Right lobe of liver (tissue), 6 donors: ENCODE measurements at regions not wholly inside any gene's neighbourhood (a gene's known extent, or its start where the extent isn't known, plus 50 kb on each side); places are given as distances from the start of the nearest gene placed in this dataset.

Source experiments
- ATAC-seq, 4 donors: fragments of 200-7000 bp; cut with Tn5 transposase; one replicate each; pipeline ENCODE4 v1.9.1; 2020; ENCODE audit warnings: mild to moderate bottlenecking in 4 of 4, moderate library complexity in 4 of 4
- DNase-seq, 3 donors: peaks; one replicate each; pipeline ENCODE4 v3.0.0-alpha.2; 2020
- H3K27ac ChIP-seq, 3 donors: fragments of 200-600 bp; one replicate each; pipeline ENCODE4 v1.8.0; 2022
- H3K27me3 ChIP-seq, 2 donors: fragments of 200-600 bp; one replicate each; pipeline ENCODE4 v1.8.0; 2022
- H3K36me3 ChIP-seq, 4 donors: fragments of 200-600 bp; sonication (generic) in 1 of 4; one replicate each; pipeline versions ENCODE4 v1.5.1 to v1.8.0; 2017 to 2022; ENCODE audit warnings: control low read depth in 1 of 4
- H3K4me1 ChIP-seq, 4 donors: fragments of 200-600 bp; sonication (generic) in 1 of 4; one replicate each; pipeline versions ENCODE4 v1.5.1 to v1.8.0; 2017 to 2022; ENCODE audit warnings: control low read depth in 1 of 4
- H3K4me3 ChIP-seq, 3 donors: fragments of 200-600 bp; one replicate each; pipeline ENCODE4 v1.8.0; 2022
- H3K9me3 ChIP-seq, 4 donors: fragments of 200-600 bp; sonication (generic) in 1 of 4; one replicate each; pipeline versions ENCODE4 v1.5.1 to v1.8.0; 2017 to 2022; ENCODE audit warnings: control low read depth in 1 of 4
- POLR2A ChIP-seq: fragments of 450-650 bp; IDR thresholded peaks from one replicate; pipeline ENCODE4 v1.6.1; 2017; ENCODE audit warnings: antibody characterized with exemption, mild to moderate bottlenecking
- WGBS: methylation state at CpG from one replicate; pipeline ENCODE4 v1.1.6; 2018; ENCODE audit warnings: low coverage, low lambda C conversion rate; ENCODE audit not compliant: insufficient coverage; ENCODE audit errors: missing lambda C conversion rate; 5-methylcytosine and 5-hydroxymethylcytosine counted together
- intact Hi-C, 2 donors: fragments of 100-400 bp; cut with DNase I; formaldehyde crosslinking; loops; one replicate each; pipeline versions ENCODE4 v1.11.2 to v1.14.1; 2022
- TF ChIP-seq, protein P1 (sequence below), 4 donors: fragments of 200-600 bp in 3 of 4; fragments of 450-650 bp in 1 of 4; IDR thresholded peaks; one replicate each; pipeline versions ENCODE4 v1.5.1 to v1.8.0; 2016 to 2022; ENCODE audit warnings: antibody characterized with exemption in 4 of 4, mild to moderate bottlenecking in 2 of 4
- donor health status: DM: no; HTN: yes; CAD: no.
- donor health status: DM: no; HTN: no; CAD: no.
- donor health status: DM: no; HTN: no; CAD: no.
- donor health status: DM: no; HTN: yes; CAD: no.
- donor health status: DM: no; HTN: yes; CAD: no.

DNA sequence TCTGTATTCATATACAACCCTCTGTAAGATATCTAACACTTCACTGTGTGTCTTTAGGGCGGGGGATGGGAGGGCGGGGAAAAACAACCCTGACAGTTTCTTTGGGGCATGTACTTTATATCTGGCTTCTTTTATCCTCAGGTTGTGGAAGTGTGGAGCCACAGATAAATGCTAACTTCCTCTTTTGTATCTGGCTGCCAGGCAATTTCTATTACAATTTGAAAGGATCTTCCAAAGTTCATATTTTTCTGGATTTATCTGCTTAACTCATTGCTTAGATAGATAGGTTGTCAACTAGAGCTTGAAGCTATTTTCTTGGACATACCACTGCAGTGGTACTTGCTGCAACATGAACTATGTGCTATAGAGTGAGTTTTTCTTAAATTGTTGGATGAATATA lies 393.0 kb downstream of the LMO7 start:
- no peak for TF ChIP-seq POLR2A
- TF ChIP-seq, protein P1, sequence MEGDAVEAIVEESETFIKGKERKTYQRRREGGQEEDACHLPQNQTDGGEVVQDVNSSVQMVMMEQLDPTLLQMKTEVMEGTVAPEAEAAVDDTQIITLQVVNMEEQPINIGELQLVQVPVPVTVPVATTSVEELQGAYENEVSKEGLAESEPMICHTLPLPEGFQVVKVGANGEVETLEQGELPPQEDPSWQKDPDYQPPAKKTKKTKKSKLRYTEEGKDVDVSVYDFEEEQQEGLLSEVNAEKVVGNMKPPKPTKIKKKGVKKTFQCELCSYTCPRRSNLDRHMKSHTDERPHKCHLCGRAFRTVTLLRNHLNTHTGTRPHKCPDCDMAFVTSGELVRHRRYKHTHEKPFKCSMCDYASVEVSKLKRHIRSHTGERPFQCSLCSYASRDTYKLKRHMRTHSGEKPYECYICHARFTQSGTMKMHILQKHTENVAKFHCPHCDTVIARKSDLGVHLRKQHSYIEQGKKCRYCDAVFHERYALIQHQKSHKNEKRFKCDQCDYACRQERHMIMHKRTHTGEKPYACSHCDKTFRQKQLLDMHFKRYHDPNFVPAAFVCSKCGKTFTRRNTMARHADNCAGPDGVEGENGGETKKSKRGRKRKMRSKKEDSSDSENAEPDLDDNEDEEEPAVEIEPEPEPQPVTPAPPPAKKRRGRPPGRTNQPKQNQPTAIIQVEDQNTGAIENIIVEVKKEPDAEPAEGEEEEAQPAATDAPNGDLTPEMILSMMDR (IDR thresholded peaks at IDR 0.05): no peak
- Histone ChIP-seq H3K36me3 (no peaks in the 10 kb centered on the region), H3K4me1 (no peaks in the 10 kb centered on the region), H3K9me3 (no peaks in the 10 kb centered on the region), H3K27ac (no peak overlapping the region), H3K27me3 (peaks cover 0 to 4% of the 10 kb centered on the region in 2 donors), H3K4me3 (no peak overlapping the region)
- ATAC-seq (no peak), DNase-seq (no peak)
- WGBS: 15% methylated on average over 2 of the region's 2 CpGs
- intact Hi-C loops: no loop called here

- Histone ChIP-seq H3K36me3 (no peaks in the 10 kb centered on the region), H3K27ac (no peak overlapping the region), H3K9me3 (no peaks in the 10 kb centered on the region), H3K4me1 (no peaks in the 10 kb centered on the region), H3K4me3 (no peak overlapping the region), H3K27me3 (peaks cover 0 to under 1% of the 10 kb centered on the region in 2 donors)
- TF ChIP-seq, protein P1 (IDR thresholded peaks at IDR 0.05): no peak
- TF ChIP-seq POLR2A: no peak
- intact Hi-C loops: no loop called here
- 51% methylated on average over 2 of the region's 2 CpGs for WGBS
- ATAC-seq (no peak), DNase-seq (no peak)
Measured at GRCh38 chr13:76027131-76027530, 391.0 kb downstream of the LMO7 start.

DNA sequence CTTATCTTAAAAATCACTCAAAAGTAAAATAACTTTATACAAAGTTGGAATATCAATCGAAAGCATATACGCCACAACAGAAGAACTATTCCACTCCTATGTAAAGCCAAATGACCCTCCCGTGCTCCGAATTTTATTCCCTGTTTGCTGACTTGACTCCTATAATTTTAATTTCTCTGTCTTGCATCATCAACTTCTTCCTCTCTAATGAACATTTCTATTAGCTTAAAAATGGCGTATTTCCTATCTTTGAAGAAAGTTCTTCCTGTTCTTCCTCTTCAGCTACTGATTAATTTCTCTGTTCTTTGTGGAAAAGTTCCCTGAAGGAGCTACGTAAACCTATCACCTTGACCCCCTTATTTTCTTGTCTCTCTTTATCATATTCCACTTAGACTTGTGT lies 389.3 kb downstream of the LMO7 start:
- ATAC-seq (no peak), DNase-seq (no peak)
- no peak overlapping the region for H3K27ac ChIP-seq
- no peaks in the 10 kb centered on the region for H3K4me1 ChIP-seq
- WGBS: 46% methylated on average over 6 of the region's 6 CpGs
- H3K36me3 ChIP-seq: no peaks in the 10 kb centered on the region
- H3K27me3 ChIP-seq: peaks cover 0 to 4% of the 10 kb centered on the region in 2 donors
- H3K9me3 ChIP-seq: no peaks in the 10 kb centered on the region
- no peak for TF ChIP-seq POLR2A
- TF ChIP-seq, protein P1 (IDR thresholded peaks at IDR 0.05): no peak
- intact Hi-C loops: no loop called here
- H3K4me3 ChIP-seq: no peak overlapping the region

DNA sequence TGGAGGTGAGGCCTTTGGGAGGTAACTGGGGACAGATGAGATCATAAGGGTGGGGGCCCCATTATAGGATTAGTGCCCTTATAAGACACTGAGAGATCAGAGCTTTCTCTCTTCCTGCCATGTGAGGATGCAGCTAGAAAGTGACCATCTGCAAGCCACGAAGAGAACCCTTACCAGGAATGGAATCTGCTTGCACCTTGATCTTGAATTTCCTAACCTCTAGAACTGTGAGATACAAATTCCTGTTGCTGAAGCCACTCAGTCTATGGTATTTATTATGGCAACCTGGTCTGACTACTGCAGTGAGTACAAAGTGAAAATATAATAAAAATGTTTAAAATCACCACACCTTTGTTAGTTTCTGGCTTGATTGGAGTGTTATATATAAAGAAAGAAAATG lies 388.0 kb downstream of the LMO7 start:
- Histone ChIP-seq H3K4me1 (no peaks in the 10 kb centered on the region), H3K27me3 (peaks cover 0 to 6% of the 10 kb centered on the region in 2 donors), H3K4me3 (no peak overlapping the region), H3K9me3 (no peaks in the 10 kb centered on the region), H3K27ac (no peak overlapping the region), H3K36me3 (no peaks in the 10 kb centered on the region)
- DNase-seq (no peak), ATAC-seq (no peak)
- 40% methylated on average over 1 of the region's 1 CpG for WGBS
- intact Hi-C loops: no loop called here
- TF ChIP-seq, protein P1 (IDR thresholded peaks at IDR 0.05): no peak
- no peak for TF ChIP-seq POLR2A

DNA sequence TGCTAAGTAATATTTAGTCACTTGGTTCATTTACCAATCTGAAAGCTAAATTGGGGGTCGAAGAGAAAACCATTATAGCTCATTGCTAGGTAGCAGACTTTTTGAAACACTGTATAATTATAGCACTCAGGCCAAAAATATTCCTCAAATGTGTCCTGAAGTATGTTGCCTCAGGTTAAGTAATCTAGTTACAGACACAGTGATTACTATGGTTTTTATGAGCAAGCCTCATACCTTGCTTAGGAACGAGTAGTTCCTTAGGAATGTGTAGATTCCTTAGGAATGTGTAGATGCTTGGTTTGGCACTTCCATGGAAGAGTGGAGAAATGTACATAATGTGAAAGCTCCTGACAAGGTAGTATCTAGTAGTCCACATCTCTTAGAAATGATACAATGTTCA lies 387.5 kb downstream of the LMO7 start:
- DNase-seq: no peak
- 40% methylated on average over 2 of the region's 2 CpGs for WGBS
- TF ChIP-seq, protein P1 (IDR thresholded peaks at IDR 0.05): no peak
- no peak for TF ChIP-seq POLR2A

More for the DNA sequence above, 387.5 kb downstream of the LMO7 start:
- Histone ChIP-seq H3K4me1 (no peaks in the 10 kb centered on the region), H3K27ac (no peak overlapping the region), H3K9me3 (no peaks in the 10 kb centered on the region), H3K27me3 (peaks cover 0 to 6% of the 10 kb centered on the region in 2 donors), H3K36me3 (no peaks in the 10 kb centered on the region), H3K4me3 (no peak overlapping the region)
- intact Hi-C loops: no loop called here
- ATAC-seq: no peak
